ENCODE measurements at regions not wholly inside any gene's neighbourhood (a gene's known extent, or its start where the extent isn't known, plus 50 kb on each side); places are given as distances from the start of the nearest gene placed in this dataset.
"Not testable (repeated sequence)": the region's sequence is repeated elsewhere in the genome, so short reads cannot be mapped to it uniquely, and the experiment has no call there.

GRCh38 chr16:29097965-29098364 is 113.1 kb downstream of the LAT start:
- not testable (repeated sequence) for H3K27ac ChIP-seq (ENCODE audit: low read length); DNase-seq; H3K27me3 ChIP-seq (ENCODE audit: control insufficient read depth, insufficient read depth, low read length); H3K36me3 ChIP-seq (ENCODE audit: control insufficient read depth, insufficient read depth, low read length); H3K4me3 ChIP-seq (ENCODE audit: low read length); H3K4me1 ChIP-seq (ENCODE audit: control insufficient read depth, insufficient read depth, low read length); H3K9me3 ChIP-seq (replicated peaks; ENCODE audit: control insufficient read depth, low read depth, low read length)
- WGBS (ENCODE audit: insufficient coverage), result no CpG with 5 or more reads among the region's 3 CpGs

GRCh38 chr16:29094729-29095624 is 110.1 kb downstream of the LAT start:
- not testable (repeated sequence) for DNase-seq; H3K36me3 ChIP-seq (ENCODE audit: control insufficient read depth, insufficient read depth, low read length); H3K4me3 ChIP-seq (ENCODE audit: low read length); H3K27ac ChIP-seq (ENCODE audit: low read length); H3K9me3 ChIP-seq (replicated peaks; ENCODE audit: control insufficient read depth, low read depth, low read length); H3K27me3 ChIP-seq (ENCODE audit: control insufficient read depth, insufficient read depth, low read length); H3K4me1 ChIP-seq (ENCODE audit: control insufficient read depth, insufficient read depth, low read length)
- WGBS (ENCODE audit: insufficient coverage), result no CpG with 5 or more reads among the region's 13 CpGs

GRCh38 chr16:29094325-29094724 is 109.5 kb downstream of the LAT start:
- not testable (repeated sequence) for H3K9me3 ChIP-seq (replicated peaks; ENCODE audit: control insufficient read depth, low read depth, low read length); H3K4me1 ChIP-seq (ENCODE audit: control insufficient read depth, insufficient read depth, low read length); H3K4me3 ChIP-seq (ENCODE audit: low read length); DNase-seq; H3K27ac ChIP-seq (ENCODE audit: low read length); H3K36me3 ChIP-seq (ENCODE audit: control insufficient read depth, insufficient read depth, low read length); H3K27me3 ChIP-seq (ENCODE audit: control insufficient read depth, insufficient read depth, low read length)
- no CpG with 5 or more reads among the region's 3 CpGs for WGBS (ENCODE audit: insufficient coverage)

GRCh38 chr16:29089679-29090078 is 104.8 kb downstream of the LAT start:
- not testable (repeated sequence) for H3K27me3 ChIP-seq (ENCODE audit: control insufficient read depth, insufficient read depth, low read length); H3K9me3 ChIP-seq (replicated peaks; ENCODE audit: control insufficient read depth, low read depth, low read length); H3K4me1 ChIP-seq (ENCODE audit: control insufficient read depth, insufficient read depth, low read length); H3K36me3 ChIP-seq (ENCODE audit: control insufficient read depth, insufficient read depth, low read length); H3K27ac ChIP-seq (ENCODE audit: low read length); DNase-seq; H3K4me3 ChIP-seq (ENCODE audit: low read length)

- WGBS (ENCODE audit: insufficient coverage), result no CpG with 5 or more reads among the region's 4 CpGs
These were observed 102.8 kb downstream of the LAT start for GRCh38 chr16:29087673-29088072.

GRCh38 chr16:29081829-29082639 is 97.2 kb downstream of the LAT start:
- WGBS (ENCODE audit: insufficient coverage), result 15% methylated on average over 4 of the region's 74 CpGs
- not testable (repeated sequence) for H3K27me3 ChIP-seq (ENCODE audit: control insufficient read depth, insufficient read depth, low read length); H3K9me3 ChIP-seq (replicated peaks; ENCODE audit: control insufficient read depth, low read depth, low read length); H3K4me1 ChIP-seq (ENCODE audit: control insufficient read depth, insufficient read depth, low read length); H3K4me3 ChIP-seq (ENCODE audit: low read length); H3K36me3 ChIP-seq (ENCODE audit: control insufficient read depth, insufficient read depth, low read length); H3K27ac ChIP-seq (ENCODE audit: low read length)
- DNase-seq, result peak; percentile 38

More at GRCh38 chr16:29087673-29088072, 102.8 kb downstream of the LAT start:
- H3K4me1 ChIP-seq (ENCODE audit: control insufficient read depth, insufficient read depth, low read length); H3K36me3 ChIP-seq (ENCODE audit: control insufficient read depth, insufficient read depth, low read length); DNase-seq; H3K9me3 ChIP-seq (replicated peaks; ENCODE audit: control insufficient read depth, low read depth, low read length); H3K27ac ChIP-seq (ENCODE audit: low read length); H3K27me3 ChIP-seq (ENCODE audit: control insufficient read depth, insufficient read depth, low read length); H3K4me3 ChIP-seq (ENCODE audit: low read length): not testable (repeated sequence)

GRCh38 chr16:29074554-29075402 is 89.9 kb downstream of the LAT start:
- not testable (repeated sequence) for H3K36me3 ChIP-seq (ENCODE audit: control insufficient read depth, insufficient read depth, low read length); H3K27me3 ChIP-seq (ENCODE audit: control insufficient read depth, insufficient read depth, low read length); H3K4me1 ChIP-seq (ENCODE audit: control insufficient read depth, insufficient read depth, low read length); H3K9me3 ChIP-seq (replicated peaks; ENCODE audit: control insufficient read depth, low read depth, low read length)
- H3K27ac ChIP-seq (ENCODE audit: low read length), result peak overlapping the region; percentile 77
- DNase-seq, result peak; percentile 59
- 4% methylated on average over 5 of the region's 38 CpGs for WGBS (ENCODE audit: insufficient coverage)
- H3K4me3 ChIP-seq (ENCODE audit: low read length), result peak overlapping the region; percentile 23

GRCh38 chr16:29062235-29062634 is 77.4 kb downstream of the LAT start:
- not testable (repeated sequence) for H3K36me3 ChIP-seq (ENCODE audit: control insufficient read depth, insufficient read depth, low read length); H3K27me3 ChIP-seq (ENCODE audit: control insufficient read depth, insufficient read depth, low read length); DNase-seq; H3K9me3 ChIP-seq (replicated peaks; ENCODE audit: control insufficient read depth, low read depth, low read length); H3K4me3 ChIP-seq (ENCODE audit: low read length); H3K27ac ChIP-seq (ENCODE audit: low read length); H3K4me1 ChIP-seq (ENCODE audit: control insufficient read depth, insufficient read depth, low read length)
- no CpG with 5 or more reads among the region's 4 CpGs for WGBS (ENCODE audit: insufficient coverage)

GRCh38 chr16:29061467-29061921 is 76.6 kb downstream of the LAT start:
- not testable (repeated sequence) for H3K27me3 ChIP-seq (ENCODE audit: control insufficient read depth, insufficient read depth, low read length); DNase-seq; H3K4me3 ChIP-seq (ENCODE audit: low read length); H3K27ac ChIP-seq (ENCODE audit: low read length); H3K36me3 ChIP-seq (ENCODE audit: control insufficient read depth, insufficient read depth, low read length); H3K9me3 ChIP-seq (replicated peaks; ENCODE audit: control insufficient read depth, low read depth, low read length); H3K4me1 ChIP-seq (ENCODE audit: control insufficient read depth, insufficient read depth, low read length)
- WGBS (ENCODE audit: insufficient coverage), result no CpG with 5 or more reads among the region's 7 CpGs

Measured in muscle of leg (tissue), 3 donors.